ENCODE measurements at regions not wholly inside any gene's neighbourhood (a gene's known extent, or its start where the extent isn't known, plus 50 kb on each side); places are given as distances from the start of the nearest gene placed in this dataset.

GRCh38 chr20:60553095-60553494 lies 594.9 kb downstream of the CDH26 start:
- H2AFZ ChIP-seq (ENCODE audit: low read length): no peak overlapping the region
- no peak overlapping the region for H2AK5ac ChIP-seq (ENCODE audit: low read depth, low read length)
- H3K36me3 ChIP-seq (ENCODE audit: control insufficient read depth in 2 of 4, insufficient read depth in 4 of 4, low read length in 3 of 4): no peaks in the 10 kb centered on the region
- no peaks in the 10 kb centered on the region for H3K9me3 ChIP-seq (ENCODE audit: insufficient read depth in 2 of 2, low read depth in 1 of 2, low read length in 1 of 2)
- H3K23me2 ChIP-seq (ENCODE audit: low read depth, low read length): no peaks in the 10 kb centered on the region
- no peaks in the 10 kb centered on the region for H4K20me1 ChIP-seq (replicated peaks in 1 of 2; ENCODE audit: control insufficient read depth in 1 of 2, insufficient read depth in 2 of 2, low read length in 2 of 2)
- no peak overlapping the region for H4K5ac ChIP-seq (ENCODE audit: insufficient read length, low read depth, low read length)
- no peak overlapping the region for H3K18ac ChIP-seq (ENCODE audit: extremely low read depth, low read length)
- no peaks in the 10 kb centered on the region for H3K79me1 ChIP-seq (ENCODE audit: low read depth, low read length)
- H2BK15ac ChIP-seq (ENCODE audit: low read length): no peak overlapping the region
- no peak overlapping the region for H3K4ac ChIP-seq (replicated peaks; ENCODE audit: insufficient read length, low read depth, low read length)
- no peak overlapping the region for H3K9ac ChIP-seq (replicated peaks in 1 of 4; ENCODE audit: extremely low read depth in 1 of 4, low read depth in 3 of 4, low read length in 3 of 4)
- POLR2A ChIA-PET (ENCODE audit: partially characterized antibody): no interaction called here
- no peak overlapping the region for H3K27ac ChIP-seq (ENCODE audit: low read depth, low read length)
- 92% methylated on average over 5 of the region's 5 CpGs; no CpG with 5 or more reads in 1 of the 2 experiments for WGBS, 2 experiments (ENCODE audit: extremely low coverage in 1 of 2, insufficient coverage in 1 of 2, insufficient read length in 1 of 2, insufficient replicate concordance in 2 of 2, low coverage in 1 of 2, low lambda C conversion rate in 2 of 2, missing lambda C conversion rate in 1 of 2)
- peaks cover 0 to 3% (median 0%) of the 10 kb centered on the region in 4 experiments; a peak in 2 of 7 replicates for H3K27me3 ChIP-seq (replicated peaks in 1 of 4; ENCODE audit: control insufficient read depth in 3 of 4, extremely low read depth in 1 of 4, insufficient read depth in 3 of 4, low read length in 3 of 4)
- no peaks in the 10 kb centered on the region for H3K79me2 ChIP-seq (ENCODE audit: control insufficient read depth in 1 of 2, insufficient read depth in 2 of 2, low read length in 2 of 2)
- no peak overlapping the region for H2BK12ac ChIP-seq (ENCODE audit: low read depth, low read length)
- TF ChIP-seq YY1 (IDR thresholded peaks at IDR 0.05; ENCODE audit: low read depth, low read length) (no peak), MAFK (IDR thresholded peaks at IDR 0.05; ENCODE audit: low read depth, low read length) (no peak), EZH2 (IDR thresholded peaks at IDR 0.05; ENCODE audit: low read depth, low read length, severe bottlenecking) (no peak), POLR2A (IDR thresholded peaks at IDR 0.05; ENCODE audit: control extremely low read depth in 1 of 2, low read depth in 2 of 2, low read length in 2 of 2) (no peak), SIX5 (IDR thresholded peaks at IDR 0.05; ENCODE audit: low read depth, low read length) (no peak)
- no peak overlapping the region for H3K4me2 ChIP-seq (ENCODE audit: insufficient read depth in 1 of 2, low read depth in 2 of 2, low read length in 2 of 2)
- no peak overlapping the region for H2BK120ac ChIP-seq (replicated peaks; ENCODE audit: low read depth, low read length)
- no peak for DNase-seq (ENCODE audit: low read depth in 1 of 2, low spot score in 2 of 2)
- H2BK5ac ChIP-seq (ENCODE audit: low read depth, low read length): no peak overlapping the region
- no peak overlapping the region for H3K23ac ChIP-seq (ENCODE audit: insufficient read length)
- CTCF ChIA-PET (ENCODE audit: partially characterized antibody): no interaction called here
- no peak for FAIRE-seq
- H4K8ac ChIP-seq (ENCODE audit: extremely low read depth, insufficient read depth, low read length): no peak overlapping the region
- H4K91ac ChIP-seq (replicated peaks; ENCODE audit: insufficient read length, low read length): no peak overlapping the region
- H3K14ac ChIP-seq (ENCODE audit: insufficient read length): no peak overlapping the region
- no peak overlapping the region for H3K56ac ChIP-seq (replicated peaks; ENCODE audit: insufficient read length, low read depth, low read length)
- no peak overlapping the region for H3K4me3 ChIP-seq (ENCODE audit: extremely low read depth in 1 of 4, insufficient read depth in 2 of 4, low read depth in 3 of 4, low read length in 4 of 4)
- H2BK20ac ChIP-seq (ENCODE audit: low read length): no peak overlapping the region
- H3K4me1 ChIP-seq (replicated peaks in 1 of 4; ENCODE audit: control insufficient read depth in 3 of 4, insufficient read depth in 4 of 4, low read length in 3 of 4): no peaks in the 10 kb centered on the region

Measured in H1 (cell line).